Body of pancreas (tissue), 4 donors: ENCODE measurements at regions not wholly inside any gene's neighbourhood (a gene's known extent, or its start where the extent isn't known, plus 50 kb on each side); places are given as distances from the start of the nearest gene placed in this dataset.

ENCODE experiments used
- POLR2A ChIP-seq, 3 donors: fragments of 450-650 bp; IDR thresholded peaks; one replicate each; pipeline ENCODE4 v1.6.1; 2016; ENCODE audit warnings: antibody characterized with exemption in 3 of 3, mild to moderate bottlenecking in 2 of 3
- TF ChIP-seq, protein P1 (sequence below), 7 experiments: fragments of 450-650 bp in 4 of 7; fragments of 200-600 bp in 3 of 7; sonication (generic) in 3 of 7; IDR thresholded peaks; one replicate each; pipeline ENCODE4 v1.5.1; 2016 to 2019; ENCODE audit warnings: antibody characterized with exemption in 7 of 7

DNA sequence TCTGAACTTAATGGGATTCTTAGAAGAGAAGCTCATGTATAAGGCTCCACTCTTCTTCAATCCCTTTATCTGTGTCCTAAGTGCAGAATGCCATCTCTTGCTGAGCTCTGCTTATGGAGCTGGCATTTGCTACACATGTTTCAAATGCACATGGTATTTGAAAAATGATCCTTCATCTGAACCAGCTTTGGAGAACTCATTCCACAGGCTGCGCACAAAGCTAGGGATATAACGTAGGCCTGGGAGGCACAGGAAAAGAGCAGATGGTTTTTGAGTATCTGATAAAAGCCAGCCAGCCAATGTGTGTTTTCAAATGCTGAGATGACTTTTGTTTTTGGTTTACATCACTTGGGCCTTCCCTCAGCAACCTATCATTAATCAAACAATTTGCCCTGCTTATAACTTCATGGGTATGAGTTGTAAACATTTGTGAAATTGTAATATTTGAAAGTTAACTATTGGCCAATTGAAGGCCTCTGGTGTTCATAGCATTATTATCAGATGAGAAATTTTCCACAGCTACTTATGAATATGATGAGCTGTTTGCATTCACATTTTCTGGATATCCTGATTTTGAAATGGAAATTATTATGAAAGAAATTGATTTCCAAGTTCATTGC lies 729.0 kb downstream of the FGF9 start:
- TF ChIP-seq, protein P1, sequence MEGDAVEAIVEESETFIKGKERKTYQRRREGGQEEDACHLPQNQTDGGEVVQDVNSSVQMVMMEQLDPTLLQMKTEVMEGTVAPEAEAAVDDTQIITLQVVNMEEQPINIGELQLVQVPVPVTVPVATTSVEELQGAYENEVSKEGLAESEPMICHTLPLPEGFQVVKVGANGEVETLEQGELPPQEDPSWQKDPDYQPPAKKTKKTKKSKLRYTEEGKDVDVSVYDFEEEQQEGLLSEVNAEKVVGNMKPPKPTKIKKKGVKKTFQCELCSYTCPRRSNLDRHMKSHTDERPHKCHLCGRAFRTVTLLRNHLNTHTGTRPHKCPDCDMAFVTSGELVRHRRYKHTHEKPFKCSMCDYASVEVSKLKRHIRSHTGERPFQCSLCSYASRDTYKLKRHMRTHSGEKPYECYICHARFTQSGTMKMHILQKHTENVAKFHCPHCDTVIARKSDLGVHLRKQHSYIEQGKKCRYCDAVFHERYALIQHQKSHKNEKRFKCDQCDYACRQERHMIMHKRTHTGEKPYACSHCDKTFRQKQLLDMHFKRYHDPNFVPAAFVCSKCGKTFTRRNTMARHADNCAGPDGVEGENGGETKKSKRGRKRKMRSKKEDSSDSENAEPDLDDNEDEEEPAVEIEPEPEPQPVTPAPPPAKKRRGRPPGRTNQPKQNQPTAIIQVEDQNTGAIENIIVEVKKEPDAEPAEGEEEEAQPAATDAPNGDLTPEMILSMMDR (IDR thresholded peaks at IDR 0.05): no peak
- TF ChIP-seq POLR2A (IDR thresholded peaks at IDR 0.05): no peak
